ENCODE measurements at regions not wholly inside any gene's neighbourhood (a gene's known extent, or its start where the extent isn't known, plus 50 kb on each side); places are given as distances from the start of the nearest gene placed in this dataset.

- TF ChIP-seq, protein P1, sequence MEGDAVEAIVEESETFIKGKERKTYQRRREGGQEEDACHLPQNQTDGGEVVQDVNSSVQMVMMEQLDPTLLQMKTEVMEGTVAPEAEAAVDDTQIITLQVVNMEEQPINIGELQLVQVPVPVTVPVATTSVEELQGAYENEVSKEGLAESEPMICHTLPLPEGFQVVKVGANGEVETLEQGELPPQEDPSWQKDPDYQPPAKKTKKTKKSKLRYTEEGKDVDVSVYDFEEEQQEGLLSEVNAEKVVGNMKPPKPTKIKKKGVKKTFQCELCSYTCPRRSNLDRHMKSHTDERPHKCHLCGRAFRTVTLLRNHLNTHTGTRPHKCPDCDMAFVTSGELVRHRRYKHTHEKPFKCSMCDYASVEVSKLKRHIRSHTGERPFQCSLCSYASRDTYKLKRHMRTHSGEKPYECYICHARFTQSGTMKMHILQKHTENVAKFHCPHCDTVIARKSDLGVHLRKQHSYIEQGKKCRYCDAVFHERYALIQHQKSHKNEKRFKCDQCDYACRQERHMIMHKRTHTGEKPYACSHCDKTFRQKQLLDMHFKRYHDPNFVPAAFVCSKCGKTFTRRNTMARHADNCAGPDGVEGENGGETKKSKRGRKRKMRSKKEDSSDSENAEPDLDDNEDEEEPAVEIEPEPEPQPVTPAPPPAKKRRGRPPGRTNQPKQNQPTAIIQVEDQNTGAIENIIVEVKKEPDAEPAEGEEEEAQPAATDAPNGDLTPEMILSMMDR (IDR thresholded peaks at IDR 0.05), result no peak
- no peak for TF ChIP-seq POLR2A (IDR thresholded peaks at IDR 0.05)
- no peak for TF ChIP-seq POLR2AphosphoS5 (IDR thresholded peaks at IDR 0.05)
- no peak for TF ChIP-seq EP300 (IDR thresholded peaks at IDR 0.05)
Measured at GRCh38 chr12:78799649-78800048, 64.9 kb upstream of the SYT1 start.
